IMR-90 (cell line): ENCODE measurements at regions not wholly inside any gene's neighbourhood (a gene's known extent, or its start where the extent isn't known, plus 50 kb on each side); places are given as distances from the start of the nearest gene placed in this dataset.

Source experiments
- ATAC-seq: fragments of 200-7000 bp; cut with Tn5 transposase; 2 replicates; pipeline ENCODE4 v1.9.1; 2020; ENCODE audit warnings: low read depth, mild to moderate bottlenecking, moderate library complexity
- BruUV-seq: library from RNA; stranded (reverse); fragments of 400-500 nt; replicated peaks from 2 replicates; lab custom pipeline; 2021; lab: Mats Ljungman, UMichigan
- CTCF ChIA-PET: fragments of 300-600 bp; formaldehyde crosslinking; extraction: SDS; loops from one replicate; lab custom pipeline; 2021; ENCODE audit warnings: antibody characterized with exemption; lab: Yijun Ruan, JAX
- POLR2A ChIA-PET: fragments of 300-600 bp; sonication (Branson Sonifier 250); formaldehyde crosslinking; loops from one replicate; lab custom pipeline; 2022; ENCODE audit warnings: antibody characterized with exemption; ENCODE audit not compliant: unreplicated experiment; lab: Charles Lee
- DNase-seq: peaks from one replicate; pipeline ENCODE4 v3.0.0; 2013
- H2AFZ ChIP-seq: replicated peaks from 2 replicates; pipeline ENCODE3; 2013; ENCODE audit warnings: low read length, mild to moderate bottlenecking; ENCODE audit not compliant: poor library complexity
- H2AK5ac ChIP-seq: 2 replicates; pipeline ENCODE4 v1.6.1; 2013; ENCODE audit warnings: low read depth, low read length, inconsistent platforms
- H2AK9ac ChIP-seq: replicated peaks from 2 replicates; pipeline ENCODE3; 2013; ENCODE audit warnings: mild to moderate bottlenecking, low read depth, low read length, moderate library complexity; ENCODE audit not compliant: poor library complexity
- H2BK120ac ChIP-seq: 2 replicates; pipeline ENCODE4 v1.6.1; 2013; ENCODE audit warnings: low read depth, low read length, inconsistent platforms
- H2BK15ac ChIP-seq: 3 replicates; pipeline ENCODE4 v1.6.1; 2013; ENCODE audit warnings: low read depth, low read length, inconsistent platforms
- H2BK20ac ChIP-seq: 2 replicates; pipeline ENCODE4 v1.6.1; 2013; ENCODE audit warnings: low read depth, mild to moderate bottlenecking, inconsistent platforms, low read length, moderate library complexity
- H2BK5ac ChIP-seq: 2 replicates; pipeline ENCODE4 v1.6.1; 2013; ENCODE audit warnings: mild to moderate bottlenecking, low read depth, low read length, inconsistent platforms; ENCODE audit not compliant: poor library complexity, severe bottlenecking
- H3K14ac ChIP-seq: replicated peaks from 2 replicates; pipeline ENCODE4 v1.6.1; 2013; ENCODE audit warnings: low read depth, low read length, inconsistent platforms
- H3K18ac ChIP-seq: 2 replicates; pipeline ENCODE4 v1.6.1; 2013; ENCODE audit warnings: low read depth, low read length, control low read depth
- H3K23ac ChIP-seq: 2 replicates; pipeline ENCODE4 v1.6.1; 2013; ENCODE audit warnings: low read depth, low read length, inconsistent platforms
- H3K27ac ChIP-seq: 2 replicates; pipeline ENCODE4 v1.5.1; 2013; ENCODE audit warnings: mild to moderate bottlenecking, control low read depth, low read length; ENCODE audit not compliant: insufficient read depth
- H3K27me3 ChIP-seq: 2 replicates; pipeline ENCODE4 v1.6.1; 2013; ENCODE audit warnings: low read length; ENCODE audit not compliant: control insufficient read depth, insufficient read depth
- H3K36me3 ChIP-seq: 2 replicates; pipeline ENCODE4 v1.6.1; 2013; ENCODE audit warnings: low read length, mixed read lengths; ENCODE audit not compliant: control insufficient read depth, insufficient read depth
- H3K4ac ChIP-seq: 2 replicates; pipeline ENCODE4 v1.6.1; 2013; ENCODE audit warnings: low read depth, low read length, inconsistent platforms
- H3K4me1 ChIP-seq: 2 replicates; pipeline ENCODE4 v1.6.1; 2013; ENCODE audit warnings: low read length, mixed read lengths; ENCODE audit not compliant: control insufficient read depth, insufficient read depth
- H3K4me2 ChIP-seq: 2 replicates; pipeline ENCODE4 v1.6.1; 2013; ENCODE audit warnings: low read depth, mild to moderate bottlenecking, control low read depth, low read length, moderate library complexity
- H3K4me3 ChIP-seq: 2 replicates; pipeline ENCODE4 v1.5.1; 2013; ENCODE audit warnings: low read depth, mild to moderate bottlenecking, control low read depth, low read length, moderate library complexity; ENCODE audit not compliant: insufficient read depth
- H3K56ac ChIP-seq: 2 replicates; pipeline ENCODE4 v1.6.1; 2013; ENCODE audit warnings: low read length, inconsistent platforms; ENCODE audit not compliant: insufficient read depth; ENCODE audit errors: extremely low read depth
- H3K79me1 ChIP-seq, 2 experiments: 2 replicates each; pipeline ENCODE4 v1.6.1; 2013; ENCODE audit warnings: low read length in 2 of 2, inconsistent platforms in 1 of 2, low read depth in 1 of 2
- H3K9ac ChIP-seq: 2 replicates; pipeline ENCODE4 v1.6.1; 2013; ENCODE audit warnings: low read depth, low read length, control low read depth
- H3K9me1 ChIP-seq: 2 replicates; pipeline ENCODE4 v1.6.1; 2013; ENCODE audit warnings: low read length, inconsistent platforms; ENCODE audit not compliant: insufficient read depth
- H3K9me3 ChIP-seq: 2 replicates; pipeline ENCODE4 v1.6.1; 2013; ENCODE audit warnings: low read length; ENCODE audit not compliant: control insufficient read depth, insufficient read depth
- H4K20me1 ChIP-seq: 2 replicates; pipeline ENCODE4 v1.6.1; 2013; ENCODE audit warnings: low read length, inconsistent platforms; ENCODE audit not compliant: insufficient read depth
- H4K5ac ChIP-seq: 2 replicates; pipeline ENCODE4 v1.6.1; 2013; ENCODE audit warnings: mild to moderate bottlenecking, low read depth, low read length, control low read depth
- H4K8ac ChIP-seq, 2 experiments: 2 replicates each; pipeline ENCODE4 v1.6.1; 2013; ENCODE audit warnings: low read depth in 2 of 2, low read length in 2 of 2, control low read depth in 1 of 2, inconsistent platforms in 1 of 2
- H4K91ac ChIP-seq: 2 replicates; pipeline ENCODE4 v1.6.1; 2013; ENCODE audit warnings: low read depth, low read length, inconsistent platforms; ENCODE audit not compliant: insufficient read depth
- CEBPB ChIP-seq: IDR thresholded peaks from 2 replicates; pipeline ENCODE4 v1.6.1; 2012; ENCODE audit warnings: low read depth, low read length, improper control_type of control experiment
- MAFK ChIP-seq: IDR thresholded peaks from 2 replicates; pipeline ENCODE4 v1.6.1; 2012; ENCODE audit warnings: low read depth, low read length, improper control_type of control experiment
- MAZ ChIP-seq: IDR thresholded peaks from 2 replicates; pipeline ENCODE4 v1.6.1; 2012; ENCODE audit warnings: low read depth, mild to moderate bottlenecking, low read length, improper control_type of control experiment, moderate library complexity, borderline replicate concordance
- NFE2L2 ChIP-seq: fragments of 150-350 bp; IDR thresholded peaks from 2 replicates; pipeline ENCODE4 v1.6.1; 2016; ENCODE audit warnings: low read depth, mild to moderate bottlenecking, low read length
- RCOR1 ChIP-seq: IDR thresholded peaks from 2 replicates; pipeline ENCODE4 v1.6.1; 2012; ENCODE audit warnings: mild to moderate bottlenecking, low read length, improper control_type of control experiment; ENCODE audit not compliant: insufficient replicate concordance
- WGBS, 2 experiments: methylation state at CpG; one replicate each; pipeline versions ENCODE4 v1.1.5 to v1.1.7; 2013; ENCODE audit warnings: missing lambda C conversion rate in 2 of 2; ENCODE audit not compliant: insufficient read length in 1 of 2; ENCODE audit errors: extremely low coverage in 2 of 2; 5-methylcytosine and 5-hydroxymethylcytosine counted together
- dilution Hi-C: fragments of 300-500 bp; cut with HindIII; formaldehyde crosslinking; loops from one replicate; pipeline ENCODE4 v1.14.3; 2018; ENCODE audit warnings: low sequenced_read_pairs; ENCODE audit not compliant: unreplicated experiment
- in situ Hi-C: fragments of 300-500 bp; cut with MboI; formaldehyde crosslinking; loops from 3 replicates; pipeline ENCODE4 v1.14.3; 2019; ENCODE audit warnings: low sequenced_read_pairs, inconsistent platforms, mixed read lengths
- intact Hi-C: fragments of 100-400 bp; cut with micrococcal nuclease; formaldehyde crosslinking; loops from 2 replicates; pipeline ENCODE4 v1.10.0; 2022
- TF ChIP-seq, protein P1 (sequence below): fragments of 150-350 bp; IDR thresholded peaks from 2 replicates; pipeline ENCODE4 v1.6.1; 2017; ENCODE audit warnings: mild to moderate bottlenecking, antibody characterized with exemption, low read length, low read depth

DNA sequence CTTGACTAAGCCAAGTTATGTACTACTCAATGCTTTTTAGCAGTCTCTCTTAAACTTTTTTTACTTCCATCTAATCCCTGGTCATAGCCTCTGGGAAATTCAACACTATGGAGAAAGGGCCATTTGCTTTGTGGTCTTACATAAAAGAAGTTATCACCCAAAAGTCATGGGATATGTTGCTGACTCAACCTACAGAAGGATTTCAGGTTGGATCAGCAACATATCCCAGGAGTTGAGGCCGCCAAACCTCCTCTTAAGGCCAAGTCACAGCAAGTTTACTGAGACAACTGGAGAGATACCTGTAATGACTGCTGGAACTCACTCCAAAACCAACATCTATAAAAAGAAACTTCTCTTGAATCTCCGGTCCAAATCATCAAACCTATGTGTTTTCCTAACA lies 141.1 kb downstream of the IRS1 start:
- ATAC-seq (no peak), DNase-seq (no peak)
- H3K9me1 ChIP-seq, result peaks cover 11% of the 10 kb centered on the region; the same call in 1 of the 2 replicates
- H2AK9ac ChIP-seq, result no peak overlapping the region
- no peak for TF ChIP-seq NFE2L2
- no peak for TF ChIP-seq RCOR1
- TF ChIP-seq, protein P1, sequence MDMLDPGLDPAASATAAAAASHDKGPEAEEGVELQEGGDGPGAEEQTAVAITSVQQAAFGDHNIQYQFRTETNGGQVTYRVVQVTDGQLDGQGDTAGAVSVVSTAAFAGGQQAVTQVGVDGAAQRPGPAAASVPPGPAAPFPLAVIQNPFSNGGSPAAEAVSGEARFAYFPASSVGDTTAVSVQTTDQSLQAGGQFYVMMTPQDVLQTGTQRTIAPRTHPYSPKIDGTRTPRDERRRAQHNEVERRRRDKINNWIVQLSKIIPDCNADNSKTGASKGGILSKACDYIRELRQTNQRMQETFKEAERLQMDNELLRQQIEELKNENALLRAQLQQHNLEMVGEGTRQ, result no peak
- TF ChIP-seq MAFK, result no peak
- no peak for TF ChIP-seq MAZ
- TF ChIP-seq CEBPB, result no peak
- ChIA-PET POLR2A (no interaction called here), CTCF (interaction anchor here (0.7 kb wide), 1 partner anchor 137 kb away, joined by 3 read pairs; no protein-coding TSS in a partner anchor)
- WGBS, 2 experiments, result 100% methylated on average over 1 of the region's 2 CpGs; no CpG with 5 or more reads in 1 of the 2 experiments
- peak overlapping the region; percentile 70; the same call in 1 of the 2 replicates for H2AK5ac ChIP-seq
- no peaks in the 10 kb centered on the region for H4K20me1 ChIP-seq
- no peaks in the 10 kb centered on the region for H3K36me3 ChIP-seq
- H3K4me3 ChIP-seq, result no peak overlapping the region
- no peak overlapping the region for H2BK120ac ChIP-seq
- no peaks in the 10 kb centered on the region for H3K27me3 ChIP-seq
- no peak overlapping the region; a peak in 1 of 4 replicates for H4K8ac ChIP-seq
- no peak overlapping the region for H2AFZ ChIP-seq
- H3K18ac ChIP-seq, result peak overlapping the region; percentile 40; the same call in 1 of the 2 replicates
- no peak overlapping the region for H4K5ac ChIP-seq
- intact Hi-C loops, result no loop called here
- no peak overlapping the region for H2BK5ac ChIP-seq
- in situ Hi-C loops, result loop anchor here (10.0 kb wide), 1 partner anchor 136 kb away; the partner anchor contains the start of gene IRS1
- 0 out of 2 replicates have a peak overlapping the region, but pooled peaks have one; percentile 7 for H3K56ac ChIP-seq
- H3K9me3 ChIP-seq, result no peaks in the 10 kb centered on the region
- dilution Hi-C loops, result no loop called here
- no peak overlapping the region for H3K4me2 ChIP-seq
- H3K79me1 ChIP-seq, result peaks cover under 1 to 16% of the 10 kb centered on the region in 2 experiments; a peak in 2 of 4 replicates
- no TSS peak for BruUV-seq
- peak overlapping the region; percentile 50; the same call in 1 of the 3 replicates for H2BK15ac ChIP-seq
- no peak overlapping the region for H3K23ac ChIP-seq
- H3K9ac ChIP-seq, result no peak overlapping the region
- H3K4me1 ChIP-seq, result peaks cover 12% of the 10 kb centered on the region
- H2BK20ac ChIP-seq, result no peak overlapping the region; the same call in 1 of the 2 replicates
- H3K4ac ChIP-seq, result no peak overlapping the region
- no peak overlapping the region for H3K27ac ChIP-seq
- peak overlapping the region; percentile 42; the same call in 1 of the 2 replicates for H3K14ac ChIP-seq
- no peak overlapping the region for H4K91ac ChIP-seq
